ENCODE measurements at regions not wholly inside any gene's neighbourhood (a gene's known extent, or its start where the extent isn't known, plus 50 kb on each side); places are given as distances from the start of the nearest gene placed in this dataset.

- TF ChIP-seq CTCF (IDR thresholded peaks at IDR 0.05) (no peak), EP300 (IDR thresholded peaks at IDR 0.05) (no peak)
Observed at GRCh38 chr2:181787310-181788048, 104.1 kb upstream of the ITPRID2 start.

Measured in suprapubic skin (tissue), 3 donors.